Esophagus muscularis mucosa (tissue), 4 donors: ENCODE measurements at regions not wholly inside any gene's neighbourhood (a gene's known extent, or its start where the extent isn't known, plus 50 kb on each side); places are given as distances from the start of the nearest gene placed in this dataset.

Experiments
- EP300 ChIP-seq: sonication (generic); formaldehyde crosslinking; IDR thresholded peaks from one replicate; pipeline ENCODE4 v1.6.1; 2017; ENCODE audit warnings: antibody characterized with exemption
- POLR2A ChIP-seq: fragments of 450-650 bp; IDR thresholded peaks from one replicate; pipeline ENCODE4 v1.6.1; 2017; ENCODE audit warnings: antibody characterized with exemption, moderate library complexity, mild to moderate bottlenecking, low read depth
- TF ChIP-seq, protein P1 (sequence below), 3 experiments: fragments of 200-600 bp in 2 of 3; fragments of 450-650 bp in 1 of 3; sonication (generic) in 2 of 3; IDR thresholded peaks; one replicate each; pipeline ENCODE4 v1.5.1; 2017 to 2019; ENCODE audit warnings: antibody characterized with exemption in 3 of 3, mild to moderate bottlenecking in 2 of 3, moderate library complexity in 1 of 3

- TF ChIP-seq POLR2A (no peak), EP300 (no peak)
- TF ChIP-seq, protein P1, sequence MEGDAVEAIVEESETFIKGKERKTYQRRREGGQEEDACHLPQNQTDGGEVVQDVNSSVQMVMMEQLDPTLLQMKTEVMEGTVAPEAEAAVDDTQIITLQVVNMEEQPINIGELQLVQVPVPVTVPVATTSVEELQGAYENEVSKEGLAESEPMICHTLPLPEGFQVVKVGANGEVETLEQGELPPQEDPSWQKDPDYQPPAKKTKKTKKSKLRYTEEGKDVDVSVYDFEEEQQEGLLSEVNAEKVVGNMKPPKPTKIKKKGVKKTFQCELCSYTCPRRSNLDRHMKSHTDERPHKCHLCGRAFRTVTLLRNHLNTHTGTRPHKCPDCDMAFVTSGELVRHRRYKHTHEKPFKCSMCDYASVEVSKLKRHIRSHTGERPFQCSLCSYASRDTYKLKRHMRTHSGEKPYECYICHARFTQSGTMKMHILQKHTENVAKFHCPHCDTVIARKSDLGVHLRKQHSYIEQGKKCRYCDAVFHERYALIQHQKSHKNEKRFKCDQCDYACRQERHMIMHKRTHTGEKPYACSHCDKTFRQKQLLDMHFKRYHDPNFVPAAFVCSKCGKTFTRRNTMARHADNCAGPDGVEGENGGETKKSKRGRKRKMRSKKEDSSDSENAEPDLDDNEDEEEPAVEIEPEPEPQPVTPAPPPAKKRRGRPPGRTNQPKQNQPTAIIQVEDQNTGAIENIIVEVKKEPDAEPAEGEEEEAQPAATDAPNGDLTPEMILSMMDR (IDR thresholded peaks at IDR 0.05): no peak
Measured at GRCh38 chr2:144711084-144711483, 191.2 kb upstream of the ZEB2 start.
